ENCODE measurements at regions not wholly inside any gene's neighbourhood (a gene's known extent, or its start where the extent isn't known, plus 50 kb on each side); places are given as distances from the start of the nearest gene placed in this dataset.

GRCh38 chr20:48169650-48170225, 384.5 kb upstream of the SULF2 start:
- TF ChIP-seq CTCF (IDR thresholded peaks at IDR 0.05) (no peak), POLR2A (IDR thresholded peaks at IDR 0.05) (no peak)
